Tibial nerve (tissue), 4 donors: ENCODE measurements at regions not wholly inside any gene's neighbourhood (a gene's known extent, or its start where the extent isn't known, plus 50 kb on each side); places are given as distances from the start of the nearest gene placed in this dataset.

Experiments
- EP300 ChIP-seq, 2 donors: sonication (generic); formaldehyde crosslinking; IDR thresholded peaks; one replicate each; pipeline ENCODE4 v1.6.1; 2017; ENCODE audit warnings: antibody characterized with exemption in 2 of 2, mild to moderate bottlenecking in 1 of 2
- POLR2A ChIP-seq, 2 donors: fragments of 450-650 bp; IDR thresholded peaks; one replicate each; pipeline ENCODE4 v1.6.1; 2017; ENCODE audit warnings: antibody characterized with exemption in 2 of 2, mild to moderate bottlenecking in 2 of 2, moderate library complexity in 2 of 2
- TF ChIP-seq, protein P1 (sequence below), 5 experiments: fragments of 200-600 bp in 3 of 5; fragments of 450-650 bp in 2 of 5; sonication (generic) in 3 of 5; IDR thresholded peaks; one replicate each; pipeline ENCODE4 v1.5.1; 2016 to 2019; ENCODE audit warnings: antibody characterized with exemption in 5 of 5, mild to moderate bottlenecking in 3 of 5, moderate library complexity in 2 of 5

DNA sequence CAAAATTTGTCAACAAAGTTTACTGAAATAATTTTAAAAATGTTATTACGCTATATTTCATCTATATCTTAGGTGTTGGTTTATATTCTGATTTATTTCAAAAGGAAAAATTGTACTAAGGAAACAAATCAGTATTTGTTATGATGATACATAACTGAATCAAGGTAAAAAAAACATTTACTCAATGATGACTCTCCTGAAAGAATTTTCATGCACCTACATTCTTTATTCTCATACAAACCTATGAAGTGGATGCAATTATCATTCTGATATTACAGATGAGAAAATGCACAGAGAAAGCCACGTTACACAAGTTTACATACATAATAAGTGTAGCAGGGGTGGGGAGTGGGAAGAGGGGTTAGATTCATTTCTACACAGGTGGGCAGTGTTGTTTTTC is 422.4 kb downstream of the DSEL start:
- TF ChIP-seq, protein P1, sequence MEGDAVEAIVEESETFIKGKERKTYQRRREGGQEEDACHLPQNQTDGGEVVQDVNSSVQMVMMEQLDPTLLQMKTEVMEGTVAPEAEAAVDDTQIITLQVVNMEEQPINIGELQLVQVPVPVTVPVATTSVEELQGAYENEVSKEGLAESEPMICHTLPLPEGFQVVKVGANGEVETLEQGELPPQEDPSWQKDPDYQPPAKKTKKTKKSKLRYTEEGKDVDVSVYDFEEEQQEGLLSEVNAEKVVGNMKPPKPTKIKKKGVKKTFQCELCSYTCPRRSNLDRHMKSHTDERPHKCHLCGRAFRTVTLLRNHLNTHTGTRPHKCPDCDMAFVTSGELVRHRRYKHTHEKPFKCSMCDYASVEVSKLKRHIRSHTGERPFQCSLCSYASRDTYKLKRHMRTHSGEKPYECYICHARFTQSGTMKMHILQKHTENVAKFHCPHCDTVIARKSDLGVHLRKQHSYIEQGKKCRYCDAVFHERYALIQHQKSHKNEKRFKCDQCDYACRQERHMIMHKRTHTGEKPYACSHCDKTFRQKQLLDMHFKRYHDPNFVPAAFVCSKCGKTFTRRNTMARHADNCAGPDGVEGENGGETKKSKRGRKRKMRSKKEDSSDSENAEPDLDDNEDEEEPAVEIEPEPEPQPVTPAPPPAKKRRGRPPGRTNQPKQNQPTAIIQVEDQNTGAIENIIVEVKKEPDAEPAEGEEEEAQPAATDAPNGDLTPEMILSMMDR (IDR thresholded peaks at IDR 0.05), result no peak
- TF ChIP-seq EP300 (IDR thresholded peaks at IDR 0.05) (no peak), POLR2A (IDR thresholded peaks at IDR 0.05) (no peak)
